Osteocyte (in vitro differentiated cells): ENCODE measurements at regions not wholly inside any gene's neighbourhood (a gene's known extent, or its start where the extent isn't known, plus 50 kb on each side); places are given as distances from the start of the nearest gene placed in this dataset.

Experiments
- DNase-seq: peaks from one replicate; pipeline ENCODE4 v3.0.0; 2021; ENCODE audit warnings: mixed read lengths; ENCODE audit not compliant: unreplicated experiment; ENCODE audit errors: extremely low spot score
- H3K27ac Mint-ChIP-seq: one replicate; pipeline ENCODE4 v1.8.0; 2021; ENCODE audit warnings: mild to moderate bottlenecking, mixed read lengths; ENCODE audit not compliant: unreplicated experiment
- H3K27me3 Mint-ChIP-seq: one replicate; pipeline ENCODE4 v1.8.0; 2021; ENCODE audit warnings: mixed read lengths; ENCODE audit not compliant: unreplicated experiment
- H3K36me3 Mint-ChIP-seq: one replicate; pipeline ENCODE4 v1.8.0; 2021; ENCODE audit warnings: mixed read lengths; ENCODE audit not compliant: unreplicated experiment
- H3K4me1 Mint-ChIP-seq: one replicate; pipeline ENCODE4 v1.8.0; 2021; ENCODE audit warnings: mixed read lengths; ENCODE audit not compliant: unreplicated experiment
- H3K4me3 Mint-ChIP-seq: one replicate; pipeline ENCODE4 v1.8.0; 2021; ENCODE audit warnings: mild to moderate bottlenecking, moderate library complexity, mixed read lengths; ENCODE audit not compliant: unreplicated experiment
- H3K9me3 Mint-ChIP-seq: one replicate; pipeline ENCODE4 v1.8.0; 2021; ENCODE audit warnings: mixed read lengths; ENCODE audit not compliant: unreplicated experiment
- TF ChIP-seq, protein P1 (sequence below): fragments of 200-600 bp; sonication (generic); IDR thresholded peaks from 2 replicates; pipeline ENCODE4 v1.5.0; 2021; ENCODE audit warnings: antibody characterized with exemption, mild to moderate bottlenecking, moderate library complexity

GRCh38 chr2:138105358-138105757 lies 141.1 kb downstream of the HNMT start:
- TF ChIP-seq, protein P1, sequence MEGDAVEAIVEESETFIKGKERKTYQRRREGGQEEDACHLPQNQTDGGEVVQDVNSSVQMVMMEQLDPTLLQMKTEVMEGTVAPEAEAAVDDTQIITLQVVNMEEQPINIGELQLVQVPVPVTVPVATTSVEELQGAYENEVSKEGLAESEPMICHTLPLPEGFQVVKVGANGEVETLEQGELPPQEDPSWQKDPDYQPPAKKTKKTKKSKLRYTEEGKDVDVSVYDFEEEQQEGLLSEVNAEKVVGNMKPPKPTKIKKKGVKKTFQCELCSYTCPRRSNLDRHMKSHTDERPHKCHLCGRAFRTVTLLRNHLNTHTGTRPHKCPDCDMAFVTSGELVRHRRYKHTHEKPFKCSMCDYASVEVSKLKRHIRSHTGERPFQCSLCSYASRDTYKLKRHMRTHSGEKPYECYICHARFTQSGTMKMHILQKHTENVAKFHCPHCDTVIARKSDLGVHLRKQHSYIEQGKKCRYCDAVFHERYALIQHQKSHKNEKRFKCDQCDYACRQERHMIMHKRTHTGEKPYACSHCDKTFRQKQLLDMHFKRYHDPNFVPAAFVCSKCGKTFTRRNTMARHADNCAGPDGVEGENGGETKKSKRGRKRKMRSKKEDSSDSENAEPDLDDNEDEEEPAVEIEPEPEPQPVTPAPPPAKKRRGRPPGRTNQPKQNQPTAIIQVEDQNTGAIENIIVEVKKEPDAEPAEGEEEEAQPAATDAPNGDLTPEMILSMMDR: no peak
- no peak overlapping the region for H3K27ac Mint-ChIP-seq
- DNase-seq: no peak

DNA sequence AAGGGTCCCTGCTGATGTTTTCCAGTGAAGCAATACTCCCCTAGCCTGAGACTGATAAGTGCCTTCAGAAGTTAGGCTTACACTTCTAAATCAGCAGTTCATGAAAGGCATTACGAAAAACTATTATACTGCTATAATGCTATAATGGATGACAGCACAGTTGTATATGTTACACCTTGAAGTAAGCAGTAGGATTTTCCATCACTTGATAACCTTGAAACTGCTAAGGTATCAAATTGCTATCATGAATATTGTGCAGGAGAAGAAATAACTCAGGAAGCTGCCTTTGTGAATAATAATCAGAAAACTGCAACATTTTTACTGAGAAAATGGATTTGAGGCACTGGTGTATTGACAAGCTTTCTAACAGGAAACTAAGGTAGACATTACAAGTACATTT lies 142.3 kb downstream of the HNMT start:
- Mint-ChIP-seq H3K27ac (no peak overlapping the region), H3K27me3 (peaks cover 18% of the 10 kb centered on the region), H3K4me1 (no peaks in the 10 kb centered on the region), H3K4me3 (no peak overlapping the region), H3K36me3 (no peaks in the 10 kb centered on the region), H3K9me3 (no peaks in the 10 kb centered on the region)
- TF ChIP-seq, protein P1: no peak
- DNase-seq: no peak

More at GRCh38 chr2:138105358-138105757, 141.1 kb downstream of the HNMT start:
- Mint-ChIP-seq H3K4me1 (no peaks in the 10 kb centered on the region), H3K36me3 (no peaks in the 10 kb centered on the region), H3K27me3 (peaks cover 18% of the 10 kb centered on the region), H3K9me3 (no peaks in the 10 kb centered on the region), H3K4me3 (no peak overlapping the region)

DNA sequence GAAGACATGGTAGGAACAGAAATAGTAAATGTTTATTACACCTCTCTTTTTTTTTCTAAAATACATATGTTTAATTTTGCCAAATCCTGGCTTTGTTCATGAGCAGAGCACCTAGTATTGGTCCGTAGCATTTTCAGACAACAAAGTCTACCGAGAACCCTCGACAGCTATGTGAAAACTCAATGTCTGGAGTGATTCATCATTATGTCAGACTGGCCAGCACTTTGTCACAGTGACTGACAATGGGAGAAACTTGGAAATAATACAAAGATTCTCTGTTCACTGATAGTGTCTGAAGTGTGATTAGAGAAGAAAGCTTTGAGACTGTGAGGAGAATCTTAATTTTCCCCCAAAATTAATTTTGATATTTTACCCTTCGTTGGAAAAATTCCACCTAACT lies 143.0 kb downstream of the HNMT start:
- no peaks in the 10 kb centered on the region for H3K9me3 Mint-ChIP-seq
- peaks cover 18% of the 10 kb centered on the region for H3K27me3 Mint-ChIP-seq
- H3K4me3 Mint-ChIP-seq: no peak overlapping the region
- no peak for DNase-seq
- H3K36me3 Mint-ChIP-seq: no peaks in the 10 kb centered on the region
- H3K4me1 Mint-ChIP-seq: no peaks in the 10 kb centered on the region
- no peak overlapping the region for H3K27ac Mint-ChIP-seq
- TF ChIP-seq, protein P1: no peak

GRCh38 chr2:138110453-138111083 lies 146.3 kb downstream of the HNMT start:
- Mint-ChIP-seq H3K27ac (no peak overlapping the region), H3K27me3 (peaks cover 14% of the 10 kb centered on the region), H3K9me3 (peaks cover 7% of the 10 kb centered on the region), H3K4me3 (no peak overlapping the region), H3K36me3 (no peaks in the 10 kb centered on the region), H3K4me1 (no peaks in the 10 kb centered on the region)
- TF ChIP-seq, protein P1: no peak
- DNase-seq: no peak

DNA sequence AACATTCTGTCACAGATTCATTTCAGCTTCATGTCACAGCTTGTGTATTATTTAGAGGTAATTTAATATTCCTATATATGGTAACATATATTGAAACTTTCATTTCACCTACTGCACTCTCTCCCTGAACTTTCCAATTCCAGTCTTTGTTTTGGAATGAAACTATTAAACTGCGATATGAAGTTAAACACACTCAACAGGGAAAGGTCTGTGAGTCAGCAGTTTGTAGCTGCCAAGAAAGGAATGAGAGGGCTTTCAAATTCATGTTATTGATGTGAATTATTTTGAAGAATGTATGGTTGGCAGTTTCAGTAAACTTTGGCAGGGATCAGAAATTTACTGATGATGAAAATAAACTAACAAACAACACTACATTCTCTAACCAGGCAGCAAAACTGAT lies 148.3 kb downstream of the HNMT start:
- Mint-ChIP-seq H3K4me1 (no peaks in the 10 kb centered on the region), H3K4me3 (no peak overlapping the region), H3K9me3 (peaks cover 7% of the 10 kb centered on the region), H3K36me3 (no peaks in the 10 kb centered on the region), H3K27me3 (peaks cover 11% of the 10 kb centered on the region), H3K27ac (no peak overlapping the region)
- TF ChIP-seq, protein P1: no peak
- no peak for DNase-seq
